Fibroblast of skin of right quadriceps (primary cell): ENCODE measurements at regions not wholly inside any gene's neighbourhood (a gene's known extent, or its start where the extent isn't known, plus 50 kb on each side); places are given as distances from the start of the nearest gene placed in this dataset.

ENCODE experiments used
- DNase-seq: peaks from one replicate; pipeline ENCODE4 v3.0.0-alpha.2; 2013

GRCh38 chr13:34765446-34766180, 176.5 kb upstream of the NBEA start:
- no peak for DNase-seq

- no peak for DNase-seq
Measured at GRCh38 chr13:34767778-34768177, 174.3 kb upstream of the NBEA start.

DNA sequence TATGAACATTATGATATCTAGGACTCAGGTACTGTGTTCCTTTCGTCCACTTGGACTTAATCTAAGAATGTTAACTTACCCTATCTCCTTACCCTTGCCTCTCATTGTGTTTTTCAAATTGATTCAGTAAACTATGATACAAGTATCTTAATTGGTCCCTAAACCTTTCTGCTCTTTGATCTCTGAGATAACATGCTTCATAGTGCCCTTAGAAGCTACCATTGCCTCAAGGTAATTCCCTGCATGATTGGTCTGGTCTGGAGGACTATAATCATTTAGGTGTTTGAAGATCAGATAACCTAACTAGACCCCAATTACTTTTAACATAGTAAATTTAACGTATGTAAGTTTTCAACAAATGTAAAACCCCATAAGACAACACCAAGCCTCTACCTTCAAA, 169.9 kb upstream of the NBEA start:
- DNase-seq, result no peak

- no peak for DNase-seq
Measured at GRCh38 chr13:34772881-34773280, 169.2 kb upstream of the NBEA start.

GRCh38 chr13:34776390-34776981, 165.6 kb upstream of the NBEA start:
- no peak for DNase-seq

- no peak for DNase-seq
Measured at GRCh38 chr13:34777089-34777913, 164.8 kb upstream of the NBEA start.

- no peak for DNase-seq
Measured at GRCh38 chr13:34777914-34778303, 164.2 kb upstream of the NBEA start.

DNA sequence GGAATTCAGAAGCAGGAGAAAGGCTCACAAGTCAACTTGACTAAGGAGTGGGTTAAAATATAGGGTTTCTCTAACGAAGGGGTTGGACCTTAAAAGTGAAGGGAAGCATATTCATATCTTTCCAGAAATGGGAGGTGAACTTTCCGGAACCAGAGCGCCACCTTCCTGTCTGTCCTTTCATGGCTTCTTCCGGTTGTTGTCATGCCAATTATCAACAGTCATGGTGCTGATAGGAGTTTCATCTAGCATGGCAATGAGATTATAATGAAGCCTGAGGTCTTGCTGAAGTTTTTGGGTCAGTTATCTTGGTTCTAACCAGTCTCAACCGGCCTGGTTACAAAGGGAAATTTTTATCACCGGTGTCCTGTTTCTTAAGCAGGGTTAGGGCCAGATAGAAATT, 162.9 kb upstream of the NBEA start:
- no peak for DNase-seq

GRCh38 chr13:34793301-34793700, 148.8 kb upstream of the NBEA start:
- DNase-seq, result no peak

DNA sequence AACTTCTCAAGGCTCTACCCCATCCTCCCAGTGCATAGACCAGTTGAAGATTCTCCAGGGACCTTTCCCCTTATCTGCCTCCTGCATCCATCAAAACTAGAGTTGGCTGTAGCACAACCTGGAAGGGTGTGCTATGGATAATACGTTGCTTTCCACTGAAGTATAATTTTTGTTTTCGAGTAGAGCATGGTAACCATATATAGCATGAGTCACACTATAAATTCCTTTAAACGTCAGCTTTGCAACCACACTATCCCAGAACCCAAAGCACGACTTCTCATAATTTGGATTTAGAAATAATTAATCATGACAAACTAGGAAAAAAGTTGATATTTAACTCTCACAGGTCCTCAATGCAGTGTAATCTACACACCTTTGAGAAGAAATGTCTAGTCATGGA, 138.3 kb upstream of the NBEA start:
- DNase-seq, result no peak

DNA sequence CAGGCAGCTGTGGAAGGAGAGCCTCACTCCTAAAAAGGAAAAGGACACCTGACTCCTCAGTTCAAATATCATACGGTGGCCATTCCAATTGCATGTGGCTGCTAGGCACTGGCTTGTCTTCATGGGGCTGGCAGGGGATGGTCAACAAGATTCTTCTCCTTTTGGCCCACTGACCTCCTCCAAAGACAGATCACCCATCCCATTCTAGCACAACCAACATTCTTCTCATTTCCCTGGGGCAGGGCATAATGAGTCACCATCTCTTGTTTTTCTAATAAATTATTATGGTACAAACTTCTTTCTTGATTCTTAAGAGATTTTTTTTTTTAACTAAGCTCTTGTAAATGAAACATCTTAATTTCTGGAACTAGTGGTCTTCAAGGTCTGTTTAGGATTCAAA, 136.7 kb upstream of the NBEA start:
- DNase-seq, result no peak

DNA sequence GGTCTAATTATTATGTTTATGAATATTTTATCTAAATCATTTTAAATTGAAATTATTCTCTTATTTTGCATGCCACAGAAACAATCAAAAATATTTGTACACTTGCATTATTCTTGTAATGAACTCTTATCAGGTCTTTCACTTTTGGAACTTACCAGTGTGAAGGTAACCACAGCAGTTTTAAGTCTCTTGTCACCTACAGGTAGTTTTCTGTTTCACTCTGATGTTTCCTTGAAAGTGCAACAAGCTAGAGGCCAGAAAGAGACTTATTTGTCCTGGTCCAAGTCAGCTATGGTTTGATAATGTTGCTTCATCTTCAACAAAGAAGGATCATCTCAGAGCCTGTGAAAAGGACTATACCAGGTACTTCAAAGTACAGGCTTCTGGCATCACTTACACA, 133.4 kb upstream of the NBEA start:
- DNase-seq, result no peak

- no peak for DNase-seq
Measured at GRCh38 chr13:34810996-34811395, 131.1 kb upstream of the NBEA start.

DNA sequence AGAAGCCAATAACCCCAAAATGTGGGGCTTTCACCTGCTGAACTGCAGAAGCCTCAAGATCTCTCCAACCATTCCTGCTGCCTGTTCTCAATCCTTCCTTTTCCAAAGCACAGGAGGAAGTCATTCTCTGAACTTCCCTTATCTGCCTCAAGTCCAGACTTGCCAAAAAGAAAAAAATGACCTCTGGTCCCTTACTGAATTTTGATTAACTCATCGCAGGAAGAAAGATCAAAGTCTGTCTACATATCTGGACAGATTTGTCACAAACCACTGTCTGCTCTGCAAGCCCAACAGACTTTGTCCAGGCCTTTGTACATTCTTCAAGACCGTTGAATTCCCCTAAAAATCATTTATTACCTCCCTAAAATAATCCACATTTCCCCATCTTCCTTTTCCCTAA, 126.5 kb upstream of the NBEA start:
- DNase-seq, result no peak

- DNase-seq, result peak; percentile 46
Measured at GRCh38 chr13:34816245-34816884, 125.7 kb upstream of the NBEA start.

GRCh38 chr13:34816908-34817665, 125.0 kb upstream of the NBEA start:
- peak; percentile 17 for DNase-seq

GRCh38 chr13:34822650-34823049, 119.4 kb upstream of the NBEA start:
- no peak for DNase-seq

DNA sequence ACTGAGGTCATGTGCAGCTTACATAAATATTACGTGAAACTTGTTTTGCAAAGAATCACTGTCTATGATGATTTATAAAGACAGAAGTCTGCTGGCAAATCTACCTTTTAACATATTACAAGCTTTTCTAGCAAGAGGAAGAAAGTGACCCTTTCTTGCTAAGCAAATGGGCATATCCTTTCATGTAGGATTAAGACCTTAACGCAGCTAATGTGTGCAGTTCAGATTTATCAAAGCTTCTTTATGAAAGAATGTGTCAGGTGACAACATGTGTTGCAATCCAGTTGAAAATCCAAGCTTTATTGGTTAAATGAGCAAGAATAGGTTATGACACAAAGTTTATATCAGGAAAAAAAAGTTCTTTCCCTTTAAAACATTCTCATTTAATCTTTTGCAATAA, 115.6 kb upstream of the NBEA start:
- DNase-seq, result no peak

DNA sequence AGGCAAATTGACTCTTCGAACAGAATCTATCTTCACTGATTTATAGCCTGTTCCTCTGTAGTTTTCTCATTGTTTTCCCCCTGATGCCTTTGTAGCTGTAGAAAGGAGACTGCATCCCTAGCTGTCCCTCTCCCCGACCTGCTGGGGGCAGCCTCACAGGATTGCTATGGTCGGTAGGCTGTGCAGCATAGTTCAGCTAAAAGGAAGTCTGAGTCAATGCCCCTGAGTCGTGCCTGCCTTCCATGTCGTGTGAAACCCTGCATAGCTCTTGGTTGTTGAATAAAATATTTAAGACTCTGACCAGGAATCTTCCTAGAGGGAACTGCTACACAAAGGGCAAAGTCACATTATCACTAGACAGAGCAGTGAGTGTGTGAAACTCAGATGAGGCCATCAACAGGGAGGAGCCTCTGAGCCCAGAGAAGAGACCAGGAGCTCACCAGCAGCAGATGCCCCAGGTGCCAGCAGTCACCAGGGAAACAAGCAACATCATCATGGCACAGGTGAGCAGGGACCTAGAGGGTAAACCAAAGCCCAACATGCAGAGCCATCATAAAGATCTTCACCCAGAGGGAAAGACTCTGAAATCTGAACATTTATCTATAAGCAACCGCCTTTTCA, 108.4 kb upstream of the NBEA start:
- DNase-seq, result peak; percentile 29

DNA sequence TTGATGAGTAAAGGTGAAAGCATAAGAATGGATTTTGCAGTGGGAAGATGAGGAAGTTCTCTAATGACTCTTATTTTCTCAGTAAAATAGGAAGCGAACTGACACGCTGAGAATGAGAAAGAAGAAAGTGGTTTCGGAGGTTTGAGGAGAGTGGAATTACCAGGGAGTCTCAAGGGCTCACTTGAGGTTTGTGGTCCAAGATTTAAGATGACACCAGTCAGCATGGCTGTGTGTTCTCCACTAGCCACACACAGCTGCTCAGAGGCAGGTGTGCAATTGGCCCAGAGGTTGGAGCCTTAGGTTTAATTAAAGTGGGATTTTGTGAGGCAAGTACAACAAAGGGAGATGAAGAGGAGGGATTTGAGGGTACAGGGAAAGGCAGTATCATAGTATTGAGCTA, 99.6 kb upstream of the NBEA start:
- no peak for DNase-seq

DNA sequence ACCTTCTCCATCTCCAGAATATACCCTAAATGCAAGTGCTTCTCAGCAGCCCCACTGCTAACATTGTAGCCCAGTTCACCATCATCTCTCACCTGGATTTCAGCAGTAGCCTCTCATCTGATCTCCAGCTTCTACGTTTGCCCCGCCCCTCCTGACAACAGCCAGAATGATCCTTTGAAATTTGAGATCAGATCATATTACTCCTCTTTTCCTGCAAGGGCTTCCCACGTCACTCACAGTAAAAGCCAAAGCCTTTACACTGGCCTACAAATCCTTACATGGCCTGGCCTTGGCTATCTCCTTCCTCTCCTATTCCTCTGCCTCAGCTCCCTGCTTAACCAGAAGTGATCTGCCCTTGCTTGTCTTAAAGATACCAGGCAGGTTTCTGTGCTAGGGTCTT, 94.3 kb upstream of the NBEA start:
- DNase-seq, result no peak

GRCh38 chr13:34849406-34849805, 92.7 kb upstream of the NBEA start:
- DNase-seq, result no peak
